Left lung (tissue), 4 donors: ENCODE measurements at regions not wholly inside any gene's neighbourhood (a gene's known extent, or its start where the extent isn't known, plus 50 kb on each side); places are given as distances from the start of the nearest gene placed in this dataset.

Experiments
- ATAC-seq: fragments of 200-7000 bp; cut with Tn5 transposase; one replicate; pipeline ENCODE4 v1.9.1; 2020; ENCODE audit warnings: moderate library complexity
- DNase-seq, 4 donors: peaks; one replicate each; pipeline ENCODE4 v3.0.0-alpha.2; 2013 to 2020
- H3K27ac ChIP-seq, 2 donors: fragments of 200-600 bp; sonication (generic) in 1 of 2; one replicate each; pipeline versions ENCODE4 v1.5.0 to v1.8.0; 2020 to 2021
- H3K27me3 ChIP-seq, 2 donors: fragments of 200-600 bp; sonication (generic) in 1 of 2; one replicate each; pipeline versions ENCODE4 v1.5.0 to v1.8.0; 2020 to 2021
- H3K36me3 ChIP-seq, 2 donors: fragments of 200-600 bp; sonication (generic) in 1 of 2; one replicate each; pipeline versions ENCODE4 v1.5.0 to v1.8.0; 2020 to 2021
- H3K4me1 ChIP-seq, 2 donors: fragments of 200-600 bp; one replicate each; pipeline ENCODE4 v1.8.0; 2021
- H3K4me3 ChIP-seq, 2 donors: fragments of 200-600 bp; sonication (generic) in 1 of 2; one replicate each; pipeline versions ENCODE4 v1.5.0 to v1.8.0; 2020 to 2021; ENCODE audit warnings: mild to moderate bottlenecking in 1 of 2
- H3K9me3 ChIP-seq, 2 donors: fragments of 200-600 bp; sonication (generic) in 1 of 2; one replicate each; pipeline versions ENCODE4 v1.5.0 to v1.8.0; 2020 to 2021
- CTCF ChIP-seq, 2 donors: fragments of 200-600 bp; sonication (generic) in 1 of 2; IDR thresholded peaks; one replicate each; pipeline versions ENCODE4 v1.5.0 to v1.8.0; 2021; ENCODE audit warnings: antibody characterized with exemption in 2 of 2
- intact Hi-C, 2 donors: fragments of 100-400 bp; cut with DNase I; formaldehyde crosslinking; loops; one replicate each; pipeline versions ENCODE4 v1.11.2 to v1.14.2; 2022
- donor health status: DM: no; HTN: yes; CAD: no.
- donor health status: DM: no; HTN: no; CAD: no.

DNA sequence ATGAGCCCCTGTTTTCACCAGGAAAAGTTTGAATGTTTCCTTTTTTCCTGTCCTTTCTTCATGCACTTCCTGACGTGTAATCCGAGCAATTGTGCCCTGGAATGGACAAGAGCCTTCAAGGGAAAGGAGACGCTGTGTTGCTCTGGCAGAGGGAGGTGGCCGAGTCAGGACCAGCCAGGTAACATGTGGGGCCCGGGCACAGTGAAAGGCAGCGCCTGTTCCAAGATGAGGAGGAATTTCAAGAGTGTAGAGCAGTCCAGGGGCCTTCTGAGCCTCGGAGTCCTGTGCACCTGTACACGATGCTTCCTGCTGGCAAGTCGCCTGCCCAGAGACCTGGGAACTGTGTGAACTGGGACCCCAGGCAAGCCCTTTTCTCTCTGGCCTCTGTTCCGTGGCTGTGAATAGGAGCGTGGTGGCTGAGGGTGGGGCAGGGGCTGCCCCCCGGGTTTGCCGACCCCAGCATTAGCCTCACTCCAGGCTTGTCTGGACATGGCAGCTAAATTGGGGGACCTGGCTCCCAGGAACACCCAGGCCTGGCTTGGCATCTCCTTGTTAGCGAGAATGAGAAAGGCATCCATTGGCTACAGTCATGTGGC lies 92.0 kb downstream of the MYEOV start:
- no peaks in the 10 kb centered on the region for H3K4me1 ChIP-seq
- no peak for ATAC-seq
- no peaks in the 10 kb centered on the region for H3K27me3 ChIP-seq
- peaks cover 0 to 14% of the 10 kb centered on the region in 2 donors for H3K9me3 ChIP-seq
- no peaks in the 10 kb centered on the region for H3K36me3 ChIP-seq
- intact Hi-C loops = no loop called here
- H3K4me3 ChIP-seq = no peak overlapping the region
- peak in 1 of 4 donors; percentile 67 for DNase-seq
- TF ChIP-seq CTCF (IDR thresholded peaks at IDR 0.05) = no peak
- no peak overlapping the region for H3K27ac ChIP-seq

GRCh38 chr11:69386594-69387408 lies 92.8 kb downstream of the MYEOV start:
- Histone ChIP-seq H3K4me1 (no peaks in the 10 kb centered on the region), H3K9me3 (peaks cover 0 to 14% of the 10 kb centered on the region in 2 donors), H3K4me3 (no peak overlapping the region), H3K36me3 (no peaks in the 10 kb centered on the region), H3K27me3 (no peaks in the 10 kb centered on the region), H3K27ac (no peak overlapping the region)
- no peak for TF ChIP-seq CTCF (IDR thresholded peaks at IDR 0.05)
- no peak for DNase-seq
- intact Hi-C loops = no loop called here
- no peak for ATAC-seq

DNA sequence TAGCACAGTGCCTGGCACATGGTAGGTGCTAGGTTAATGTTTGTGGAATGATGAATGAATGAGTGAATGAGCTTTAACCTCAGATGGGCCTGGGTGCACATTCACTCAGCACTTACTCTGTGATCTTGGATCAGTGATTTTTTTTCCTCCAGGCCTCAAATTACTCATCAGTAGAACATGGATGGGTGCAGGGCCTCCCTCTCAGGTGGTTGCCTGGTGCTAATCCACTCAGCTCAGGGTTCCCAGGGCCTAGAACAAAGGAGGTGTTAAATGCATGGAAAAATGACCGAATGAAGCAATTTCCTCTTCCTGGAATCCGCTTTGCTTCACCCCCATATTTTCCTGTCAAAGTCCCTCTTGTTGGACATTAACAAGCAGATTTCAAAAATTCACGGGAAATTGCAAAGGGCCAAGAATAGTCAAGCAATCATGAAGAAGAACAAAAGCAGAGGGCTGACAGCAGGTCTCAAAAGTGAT lies 93.5 kb downstream of the MYEOV start:
- intact Hi-C loops = no loop called here
- no peak for DNase-seq

GRCh38 chr11:69388210-69388609 lies 93.3 kb upstream of the LINC01488 start:
- Histone ChIP-seq H3K9me3 (peaks cover 0 to 14% of the 10 kb centered on the region in 2 donors), H3K27ac (no peak overlapping the region), H3K4me1 (no peaks in the 10 kb centered on the region), H3K4me3 (no peak overlapping the region), H3K36me3 (no peaks in the 10 kb centered on the region), H3K27me3 (no peaks in the 10 kb centered on the region)
- ATAC-seq (no peak), DNase-seq (no peak)
- intact Hi-C loops = no loop called here
- TF ChIP-seq CTCF (IDR thresholded peaks at IDR 0.05) = no peak

More for the DNA sequence above, 93.5 kb downstream of the MYEOV start:
- no peak for TF ChIP-seq CTCF (IDR thresholded peaks at IDR 0.05)
- no peak for ATAC-seq
- no peaks in the 10 kb centered on the region for H3K36me3 ChIP-seq
- peaks cover 0 to 14% of the 10 kb centered on the region in 2 donors for H3K9me3 ChIP-seq
- H3K4me1 ChIP-seq = no peaks in the 10 kb centered on the region
- H3K4me3 ChIP-seq = no peak overlapping the region
- no peak overlapping the region for H3K27ac ChIP-seq
- no peaks in the 10 kb centered on the region for H3K27me3 ChIP-seq

DNA sequence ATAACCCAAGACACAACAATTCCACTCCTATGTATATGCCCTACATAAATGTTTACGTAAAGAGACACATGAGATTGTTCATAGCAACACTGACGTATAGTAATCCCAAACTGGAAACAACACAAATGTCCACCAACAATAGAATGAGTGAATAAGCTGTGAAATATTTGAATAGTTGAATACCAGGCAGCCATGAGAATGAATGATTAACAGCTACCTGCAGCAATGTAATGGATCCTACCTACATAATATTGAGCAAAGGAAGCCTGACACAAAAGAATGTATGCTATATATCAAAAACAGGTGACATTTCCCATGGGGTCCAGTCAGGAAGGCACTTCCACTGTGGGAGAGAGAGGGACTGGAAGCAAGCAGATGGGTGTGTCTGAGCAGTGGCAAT lies 92.8 kb upstream of the LINC01488 start:
- no peak for DNase-seq
- intact Hi-C loops = no loop called here
- H3K36me3 ChIP-seq = no peaks in the 10 kb centered on the region
- H3K4me3 ChIP-seq = no peak overlapping the region
- no peak overlapping the region for H3K27ac ChIP-seq
- no peaks in the 10 kb centered on the region for H3K4me1 ChIP-seq
- peaks cover 0 to 14% of the 10 kb centered on the region in 2 donors for H3K9me3 ChIP-seq
- H3K27me3 ChIP-seq = no peaks in the 10 kb centered on the region
- no peak for TF ChIP-seq CTCF (IDR thresholded peaks at IDR 0.05)
- no peak for ATAC-seq
